HL-60 (cell line): ENCODE measurements at regions not wholly inside any gene's neighbourhood (a gene's known extent, or its start where the extent isn't known, plus 50 kb on each side); places are given as distances from the start of the nearest gene placed in this dataset.

Experiments used
- POLR2AphosphoS5 ChIP-seq: IDR thresholded peaks from 2 replicates; pipeline ENCODE4 v1.6.1; 2012; ENCODE audit warnings: low read depth
- TF ChIP-seq, protein P1 (sequence below): IDR thresholded peaks from one replicate; pipeline ENCODE4 v1.5.1; 2011; ENCODE audit warnings: low read length, control low read depth, inconsistent platforms; ENCODE audit not compliant: insufficient read depth

DNA sequence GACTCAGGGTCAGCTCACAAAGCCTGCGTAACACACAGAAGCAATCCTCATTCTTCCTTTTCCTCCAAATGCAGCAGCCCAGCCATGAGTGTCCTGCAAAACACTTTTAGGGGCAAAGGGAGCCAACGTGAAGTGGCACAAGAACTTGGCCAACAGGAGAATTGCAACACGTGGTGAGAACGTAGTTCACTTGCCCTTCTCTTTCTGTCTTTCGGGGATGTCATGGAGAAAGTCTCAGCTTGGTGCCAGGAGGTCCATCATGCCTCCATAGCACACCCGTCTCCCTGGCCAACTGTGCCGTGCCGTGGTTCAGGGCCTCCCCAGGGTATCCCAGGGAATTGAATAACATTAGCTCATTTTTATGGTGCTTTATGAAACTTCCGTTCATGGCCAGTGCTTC is 98.5 kb upstream of the ANO1 start:
- TF ChIP-seq POLR2AphosphoS5, result no peak
- TF ChIP-seq, protein P1, sequence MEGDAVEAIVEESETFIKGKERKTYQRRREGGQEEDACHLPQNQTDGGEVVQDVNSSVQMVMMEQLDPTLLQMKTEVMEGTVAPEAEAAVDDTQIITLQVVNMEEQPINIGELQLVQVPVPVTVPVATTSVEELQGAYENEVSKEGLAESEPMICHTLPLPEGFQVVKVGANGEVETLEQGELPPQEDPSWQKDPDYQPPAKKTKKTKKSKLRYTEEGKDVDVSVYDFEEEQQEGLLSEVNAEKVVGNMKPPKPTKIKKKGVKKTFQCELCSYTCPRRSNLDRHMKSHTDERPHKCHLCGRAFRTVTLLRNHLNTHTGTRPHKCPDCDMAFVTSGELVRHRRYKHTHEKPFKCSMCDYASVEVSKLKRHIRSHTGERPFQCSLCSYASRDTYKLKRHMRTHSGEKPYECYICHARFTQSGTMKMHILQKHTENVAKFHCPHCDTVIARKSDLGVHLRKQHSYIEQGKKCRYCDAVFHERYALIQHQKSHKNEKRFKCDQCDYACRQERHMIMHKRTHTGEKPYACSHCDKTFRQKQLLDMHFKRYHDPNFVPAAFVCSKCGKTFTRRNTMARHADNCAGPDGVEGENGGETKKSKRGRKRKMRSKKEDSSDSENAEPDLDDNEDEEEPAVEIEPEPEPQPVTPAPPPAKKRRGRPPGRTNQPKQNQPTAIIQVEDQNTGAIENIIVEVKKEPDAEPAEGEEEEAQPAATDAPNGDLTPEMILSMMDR, result no peak
